ENCODE measurements at regions not wholly inside any gene's neighbourhood (a gene's known extent, or its start where the extent isn't known, plus 50 kb on each side); places are given as distances from the start of the nearest gene placed in this dataset.

GRCh38 chr3:127444761-127445160, 145.8 kb downstream of the TPRA1 start:
- DNase-seq (ENCODE audit: extremely low read depth, low read depth), result no peak
- no peak for TF ChIP-seq CTCF (IDR thresholded peaks at IDR 0.05; ENCODE audit: low read depth, low read length)

- no peak for TF ChIP-seq CTCF (IDR thresholded peaks at IDR 0.05; ENCODE audit: low read depth, low read length)
- no peak for DNase-seq (ENCODE audit: extremely low read depth, low read depth)
Observed at GRCh38 chr3:127443581-127444375, 146.8 kb downstream of the TPRA1 start.

- DNase-seq (ENCODE audit: extremely low read depth, low read depth), result no peak
- TF ChIP-seq CTCF (IDR thresholded peaks at IDR 0.05; ENCODE audit: low read depth, low read length), result no peak
Observed at GRCh38 chr3:127442506-127442905, 148.0 kb downstream of the TPRA1 start.

GRCh38 chr3:127441764-127442163, 148.8 kb downstream of the TPRA1 start:
- TF ChIP-seq CTCF (IDR thresholded peaks at IDR 0.05; ENCODE audit: low read depth, low read length), result no peak
- DNase-seq (ENCODE audit: extremely low read depth, low read depth), result no peak

GRCh38 chr3:127440384-127440783, 150.1 kb downstream of the TPRA1 start:
- TF ChIP-seq CTCF (IDR thresholded peaks at IDR 0.05; ENCODE audit: low read depth, low read length), result no peak
- no peak for DNase-seq (ENCODE audit: extremely low read depth, low read depth)

GRCh38 chr3:127439621-127440020, 150.9 kb downstream of the TPRA1 start:
- TF ChIP-seq CTCF (IDR thresholded peaks at IDR 0.05; ENCODE audit: low read depth, low read length), result no peak
- no peak for DNase-seq (ENCODE audit: extremely low read depth, low read depth)

- no peak for TF ChIP-seq CTCF (IDR thresholded peaks at IDR 0.05; ENCODE audit: low read depth, low read length)
- no peak for DNase-seq (ENCODE audit: extremely low read depth, low read depth)
Observed at GRCh38 chr3:127438951-127439350, 151.1 kb upstream of the PRR20G start.

Data from AG09319 (cell line).